ENCODE measurements at regions not wholly inside any gene's neighbourhood (a gene's known extent, or its start where the extent isn't known, plus 50 kb on each side); places are given as distances from the start of the nearest gene placed in this dataset.

DNA sequence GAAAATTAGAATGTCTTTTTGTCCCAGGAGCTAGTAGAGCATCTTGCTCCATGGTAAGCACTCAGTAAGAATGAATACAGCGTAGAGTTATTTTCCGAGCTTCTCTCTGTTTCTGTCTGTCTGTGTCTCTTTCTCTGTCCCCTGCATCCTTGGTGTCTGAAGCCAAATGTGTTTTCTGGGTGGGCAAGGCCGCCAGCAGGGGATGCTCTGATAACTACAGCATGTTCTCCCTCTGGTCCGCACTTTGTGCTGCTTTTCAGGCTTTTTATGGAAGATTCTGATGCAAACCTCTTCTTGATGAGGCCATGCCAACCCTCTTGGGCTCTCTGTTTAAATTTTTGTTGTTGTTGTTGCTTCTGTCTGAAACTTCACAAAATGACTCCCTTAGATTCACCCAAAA, 142.8 kb upstream of the UBL3 start:
- H3K27ac ChIP-seq = no peak overlapping the region
- intact Hi-C loops (cut with DNase I) = no loop called here
- H3K36me3 ChIP-seq = no peaks in the 10 kb centered on the region

DNA sequence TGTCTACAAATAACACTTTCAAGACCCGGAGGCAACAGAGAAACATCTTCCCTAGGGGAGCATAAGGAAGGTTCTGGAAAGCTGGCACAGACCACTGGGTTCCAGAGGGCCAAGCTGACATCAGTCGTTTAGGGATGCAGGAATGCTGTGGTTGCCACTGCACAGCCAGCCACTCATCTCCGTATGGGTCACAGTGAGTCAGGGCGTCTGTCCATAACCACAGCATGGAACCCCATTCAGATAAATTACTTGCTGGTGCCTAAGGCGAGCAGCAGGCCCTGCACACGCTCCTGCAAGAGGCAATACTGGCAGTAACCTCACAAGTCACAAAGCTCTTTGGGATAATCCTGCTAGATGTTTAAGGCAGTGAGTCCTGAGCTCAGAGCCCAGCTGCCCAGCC, 140.9 kb upstream of the UBL3 start:
- Histone ChIP-seq H3K27ac (no peak overlapping the region), H3K36me3 (no peaks in the 10 kb centered on the region), H3K4me1 (ENCODE audit: insufficient read depth) (no peaks in the 10 kb centered on the region), H3K27me3 (no peaks in the 10 kb centered on the region), H3K4me3 (no peak overlapping the region), H3K9me3 (no peaks in the 10 kb centered on the region)
- TF ChIP-seq EP300 (IDR thresholded peaks at IDR 0.05) (no peak), POLR2A (IDR thresholded peaks at IDR 0.05) (no peak)
- TF ChIP-seq, protein P1, sequence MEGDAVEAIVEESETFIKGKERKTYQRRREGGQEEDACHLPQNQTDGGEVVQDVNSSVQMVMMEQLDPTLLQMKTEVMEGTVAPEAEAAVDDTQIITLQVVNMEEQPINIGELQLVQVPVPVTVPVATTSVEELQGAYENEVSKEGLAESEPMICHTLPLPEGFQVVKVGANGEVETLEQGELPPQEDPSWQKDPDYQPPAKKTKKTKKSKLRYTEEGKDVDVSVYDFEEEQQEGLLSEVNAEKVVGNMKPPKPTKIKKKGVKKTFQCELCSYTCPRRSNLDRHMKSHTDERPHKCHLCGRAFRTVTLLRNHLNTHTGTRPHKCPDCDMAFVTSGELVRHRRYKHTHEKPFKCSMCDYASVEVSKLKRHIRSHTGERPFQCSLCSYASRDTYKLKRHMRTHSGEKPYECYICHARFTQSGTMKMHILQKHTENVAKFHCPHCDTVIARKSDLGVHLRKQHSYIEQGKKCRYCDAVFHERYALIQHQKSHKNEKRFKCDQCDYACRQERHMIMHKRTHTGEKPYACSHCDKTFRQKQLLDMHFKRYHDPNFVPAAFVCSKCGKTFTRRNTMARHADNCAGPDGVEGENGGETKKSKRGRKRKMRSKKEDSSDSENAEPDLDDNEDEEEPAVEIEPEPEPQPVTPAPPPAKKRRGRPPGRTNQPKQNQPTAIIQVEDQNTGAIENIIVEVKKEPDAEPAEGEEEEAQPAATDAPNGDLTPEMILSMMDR (IDR thresholded peaks at IDR 0.05) = no peak
- WGBS, 3 donors = 66 to 75% (median 73%) methylated on average over 5 to 6 of the region's 6 CpGs
- intact Hi-C loops (cut with DNase I) = no loop called here
- DNase-seq = no peak

More for the DNA sequence above, 142.8 kb upstream of the UBL3 start:
- no peaks in the 10 kb centered on the region for H3K4me1 ChIP-seq (ENCODE audit: insufficient read depth)
- WGBS, 3 donors = 92 to 95% (median 95%) methylated on average over 4 of the region's 4 CpGs
- no peaks in the 10 kb centered on the region for H3K27me3 ChIP-seq
- no peak overlapping the region for H3K4me3 ChIP-seq
- H3K9me3 ChIP-seq = no peaks in the 10 kb centered on the region
- DNase-seq = no peak
- TF ChIP-seq EP300 (IDR thresholded peaks at IDR 0.05) (no peak), POLR2A (IDR thresholded peaks at IDR 0.05) (no peak)
- TF ChIP-seq, protein P1 (IDR thresholded peaks at IDR 0.05) = no peak

DNA sequence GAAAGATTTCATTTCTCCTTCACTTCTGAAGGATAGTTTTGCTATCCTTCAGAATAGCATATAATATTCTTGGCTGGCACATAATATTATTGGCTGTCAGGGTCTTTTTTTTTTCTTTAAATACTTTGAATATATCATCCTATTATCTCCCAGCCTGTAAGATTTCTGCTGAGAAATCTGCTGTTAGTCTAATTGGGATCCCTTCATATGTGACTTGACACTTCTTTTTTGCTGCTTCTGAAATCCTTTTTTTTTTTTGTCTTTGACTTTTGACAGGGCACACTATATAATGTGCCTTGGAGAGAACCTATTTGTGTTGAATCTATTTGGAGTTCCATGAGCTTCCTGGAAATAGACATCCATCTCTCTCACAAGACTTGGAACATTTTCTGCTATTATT, 136.9 kb upstream of the UBL3 start:
- Histone ChIP-seq H3K9me3 (no peaks in the 10 kb centered on the region), H3K27me3 (no peaks in the 10 kb centered on the region), H3K4me3 (no peak overlapping the region), H3K4me1 (ENCODE audit: insufficient read depth) (no peaks in the 10 kb centered on the region), H3K36me3 (no peaks in the 10 kb centered on the region), H3K27ac (no peak overlapping the region)
- no peak for TF ChIP-seq POLR2A (IDR thresholded peaks at IDR 0.05)
- no peak for TF ChIP-seq EP300 (IDR thresholded peaks at IDR 0.05)
- TF ChIP-seq, protein P1 (IDR thresholded peaks at IDR 0.05) = no peak
- intact Hi-C loops (cut with DNase I) = no loop called here
- DNase-seq = no peak

DNA sequence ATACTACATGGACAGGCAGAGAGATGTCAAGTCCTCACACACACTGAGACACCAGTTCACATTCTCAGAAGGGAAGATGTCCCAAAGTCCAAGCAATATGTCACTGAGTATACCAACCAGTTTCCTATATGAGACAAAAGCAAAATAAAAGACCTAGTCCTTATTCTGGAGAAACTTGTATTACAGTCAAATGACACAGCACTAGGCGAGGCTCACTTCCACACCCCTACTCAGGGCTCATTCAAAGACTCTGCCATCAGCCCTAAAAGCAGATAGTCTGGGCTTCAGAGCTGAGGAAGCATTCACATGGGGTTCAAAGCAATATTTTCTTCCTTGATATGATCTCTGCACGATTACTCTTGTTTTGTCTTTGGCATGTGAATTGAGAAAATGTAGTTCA, 129.9 kb upstream of the UBL3 start:
- no peak overlapping the region for H3K27ac ChIP-seq
- no peaks in the 10 kb centered on the region for H3K4me1 ChIP-seq (ENCODE audit: insufficient read depth)
- no peaks in the 10 kb centered on the region for H3K36me3 ChIP-seq
- H3K9me3 ChIP-seq = no peaks in the 10 kb centered on the region
- 76 to 88% (median 83%) methylated on average over 2 of the region's 2 CpGs for WGBS, 3 donors
- TF ChIP-seq, protein P1 (IDR thresholded peaks at IDR 0.05) = no peak
- TF ChIP-seq POLR2A (IDR thresholded peaks at IDR 0.05) = no peak
- no peak for TF ChIP-seq EP300 (IDR thresholded peaks at IDR 0.05)
- no peak overlapping the region for H3K4me3 ChIP-seq
- no peaks in the 10 kb centered on the region for H3K27me3 ChIP-seq
- no peak for DNase-seq
- intact Hi-C loops (cut with DNase I) = no loop called here

DNA sequence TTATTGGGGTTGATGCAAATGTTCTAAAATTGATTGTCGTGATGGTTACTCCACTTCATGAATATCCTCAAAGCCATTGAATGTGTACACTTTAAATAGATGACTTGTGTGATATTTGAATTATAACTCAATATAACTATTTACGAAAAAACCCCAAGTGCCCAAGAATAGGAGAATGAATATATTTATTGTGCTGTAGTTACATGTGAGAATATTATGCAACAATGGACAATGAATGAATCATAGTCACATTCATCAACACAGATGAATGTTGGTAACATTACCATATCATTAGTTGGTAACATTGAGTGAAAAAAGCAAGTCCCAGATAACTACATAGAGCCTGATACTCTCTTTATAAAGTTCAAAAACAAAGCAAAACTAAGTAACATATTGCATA, 127.8 kb upstream of the UBL3 start:
- Histone ChIP-seq H3K9me3 (no peaks in the 10 kb centered on the region), H3K4me3 (no peak overlapping the region), H3K27me3 (no peaks in the 10 kb centered on the region), H3K27ac (no peak overlapping the region), H3K36me3 (no peaks in the 10 kb centered on the region), H3K4me1 (ENCODE audit: insufficient read depth) (no peaks in the 10 kb centered on the region)
- DNase-seq = no peak
- WGBS, 3 donors = 89 to 93% (median 91%) methylated on average over 2 of the region's 2 CpGs
- intact Hi-C loops (cut with DNase I) = no loop called here
- TF ChIP-seq, protein P1 (IDR thresholded peaks at IDR 0.05) = no peak
